ENCODE measurements at regions not wholly inside any gene's neighbourhood (a gene's known extent, or its start where the extent isn't known, plus 50 kb on each side); places are given as distances from the start of the nearest gene placed in this dataset.

DNA sequence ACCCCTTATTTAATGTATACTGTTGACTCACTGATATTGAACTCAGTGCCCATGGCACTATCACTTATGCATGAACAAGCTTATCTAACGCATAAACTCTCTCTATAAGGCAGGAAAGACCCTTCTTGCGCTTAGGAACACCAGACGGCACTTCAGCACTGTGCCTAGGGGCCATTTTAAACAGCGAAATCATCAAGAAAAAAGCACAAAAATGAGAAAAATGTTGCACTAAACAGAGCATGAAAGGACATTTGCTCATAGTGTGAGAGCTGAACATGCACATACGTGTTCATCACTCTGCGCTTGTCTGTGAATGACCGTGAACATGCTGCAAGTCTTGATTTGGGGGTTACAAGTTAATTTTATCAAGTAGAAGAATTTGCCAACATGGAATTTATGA lies 109.6 kb downstream of the WDR11 start:
- no peak overlapping the region for H3K27ac ChIP-seq (ENCODE audit: low read depth, low read length)
- no peaks in the 10 kb centered on the region for H3K36me3 ChIP-seq (ENCODE audit: control insufficient read depth, insufficient read depth, low read length)
- H3K9ac ChIP-seq (ENCODE audit: low read length) = no peak overlapping the region
- H3K4me1 ChIP-seq (ENCODE audit: control insufficient read depth, insufficient read depth, low read length) = no peaks in the 10 kb centered on the region
- no peaks in the 10 kb centered on the region for H3K27me3 ChIP-seq (ENCODE audit: control insufficient read depth, insufficient read depth, low read length)
- no peak overlapping the region for H3K4me3 ChIP-seq (ENCODE audit: low read length)

DNA sequence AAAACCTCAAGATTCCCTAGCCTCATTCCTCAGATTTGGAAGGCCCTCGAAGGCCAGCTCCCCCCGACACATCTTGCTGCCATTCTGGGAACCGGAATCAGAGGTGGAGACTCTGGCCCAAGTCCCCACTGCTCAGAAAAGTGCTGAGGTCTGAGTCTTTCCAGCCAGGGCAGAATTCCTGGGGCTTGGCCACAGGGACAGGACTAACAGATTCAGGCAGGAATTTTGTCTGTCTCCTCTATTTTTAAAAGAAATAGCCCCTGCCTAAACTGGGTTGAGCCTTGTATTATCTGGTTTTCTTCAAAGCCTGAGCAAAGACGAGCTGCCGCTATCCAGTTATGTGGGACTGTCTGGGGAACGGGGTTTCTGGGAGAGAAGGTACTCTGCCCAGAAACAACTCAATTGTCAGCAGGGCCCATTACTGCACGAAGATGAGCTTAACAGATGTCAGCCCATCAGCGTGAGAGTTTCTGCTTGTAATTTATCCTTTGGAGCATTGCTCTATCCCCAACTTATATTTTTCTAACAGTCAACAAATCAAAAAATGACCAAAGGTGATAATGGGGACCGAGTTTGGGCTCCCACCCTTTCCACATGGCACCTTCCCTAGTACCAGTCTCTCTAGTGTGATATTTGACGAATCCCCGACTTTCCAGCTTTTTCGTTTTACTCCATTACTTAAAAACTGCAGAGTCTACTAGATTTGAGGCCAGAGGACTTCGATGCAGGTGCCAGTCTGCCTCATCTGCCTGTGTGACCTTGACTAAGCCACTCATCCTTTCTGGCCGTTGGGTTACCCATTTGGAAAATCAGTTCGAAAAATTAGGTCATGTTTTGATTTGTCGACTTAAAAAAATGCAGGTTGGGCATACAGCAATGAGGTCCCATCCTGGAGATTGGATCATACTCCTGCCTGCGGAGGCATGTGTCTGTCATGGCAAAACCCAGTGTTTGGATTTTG lies 110.9 kb downstream of the WDR11 start:
- no peaks in the 10 kb centered on the region for H3K27me3 ChIP-seq (ENCODE audit: control insufficient read depth, insufficient read depth, low read length)
- H3K4me3 ChIP-seq (ENCODE audit: low read length) = no peak overlapping the region
- no peaks in the 10 kb centered on the region for H3K36me3 ChIP-seq (ENCODE audit: control insufficient read depth, insufficient read depth, low read length)
- H3K27ac ChIP-seq (ENCODE audit: low read depth, low read length) = no peak overlapping the region
- no peaks in the 10 kb centered on the region for H3K4me1 ChIP-seq (ENCODE audit: control insufficient read depth, insufficient read depth, low read length)
- no peak overlapping the region for H3K9ac ChIP-seq (ENCODE audit: low read length)

DNA sequence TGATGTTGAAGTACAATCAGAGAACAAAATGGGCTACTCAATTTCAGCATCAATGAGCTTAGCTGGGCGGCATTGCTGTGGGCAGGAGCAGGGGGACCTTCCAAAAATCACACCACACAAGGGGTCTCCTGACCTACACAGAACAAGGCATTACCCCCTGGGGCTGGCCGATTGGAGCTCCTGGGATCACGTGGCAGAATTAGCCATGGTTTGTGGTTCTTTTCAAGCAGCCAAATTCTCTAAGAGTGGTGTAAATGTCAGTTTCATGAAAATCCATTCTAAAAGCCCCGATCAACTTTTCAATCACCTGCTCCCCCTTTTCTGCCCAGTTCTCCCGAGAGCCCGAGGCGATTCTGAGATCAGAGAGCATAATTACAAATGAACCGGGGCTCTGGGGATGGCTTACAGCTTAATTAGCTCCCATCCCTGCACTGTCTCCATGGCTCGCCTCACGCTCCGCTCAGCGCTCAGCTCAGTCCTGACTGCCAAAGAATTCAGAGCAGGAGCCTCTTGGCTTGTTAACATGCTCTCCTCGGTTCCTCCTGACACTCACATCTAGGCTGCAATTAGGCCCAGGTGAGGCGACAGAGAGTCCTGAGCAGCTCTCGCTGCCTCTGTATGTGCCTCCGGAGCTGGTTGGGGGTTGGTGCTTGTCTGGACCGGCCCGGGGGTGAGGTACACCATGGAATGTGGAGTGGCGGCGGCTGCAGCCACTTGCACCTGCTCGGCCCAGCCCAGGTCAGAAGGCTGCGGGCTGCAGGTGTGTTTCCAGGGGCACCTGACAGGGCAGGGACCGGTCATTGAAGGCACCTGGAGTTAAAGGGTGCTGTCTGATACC lies 111.8 kb downstream of the WDR11 start:
- H3K9ac ChIP-seq (ENCODE audit: low read length) = no peak overlapping the region
- no peaks in the 10 kb centered on the region for H3K4me1 ChIP-seq (ENCODE audit: control insufficient read depth, insufficient read depth, low read length)
- no peak overlapping the region for H3K4me3 ChIP-seq (ENCODE audit: low read length)
- H3K27me3 ChIP-seq (ENCODE audit: control insufficient read depth, insufficient read depth, low read length) = no peaks in the 10 kb centered on the region
- no peaks in the 10 kb centered on the region for H3K36me3 ChIP-seq (ENCODE audit: control insufficient read depth, insufficient read depth, low read length)
- H3K27ac ChIP-seq (ENCODE audit: low read depth, low read length) = no peak overlapping the region

DNA sequence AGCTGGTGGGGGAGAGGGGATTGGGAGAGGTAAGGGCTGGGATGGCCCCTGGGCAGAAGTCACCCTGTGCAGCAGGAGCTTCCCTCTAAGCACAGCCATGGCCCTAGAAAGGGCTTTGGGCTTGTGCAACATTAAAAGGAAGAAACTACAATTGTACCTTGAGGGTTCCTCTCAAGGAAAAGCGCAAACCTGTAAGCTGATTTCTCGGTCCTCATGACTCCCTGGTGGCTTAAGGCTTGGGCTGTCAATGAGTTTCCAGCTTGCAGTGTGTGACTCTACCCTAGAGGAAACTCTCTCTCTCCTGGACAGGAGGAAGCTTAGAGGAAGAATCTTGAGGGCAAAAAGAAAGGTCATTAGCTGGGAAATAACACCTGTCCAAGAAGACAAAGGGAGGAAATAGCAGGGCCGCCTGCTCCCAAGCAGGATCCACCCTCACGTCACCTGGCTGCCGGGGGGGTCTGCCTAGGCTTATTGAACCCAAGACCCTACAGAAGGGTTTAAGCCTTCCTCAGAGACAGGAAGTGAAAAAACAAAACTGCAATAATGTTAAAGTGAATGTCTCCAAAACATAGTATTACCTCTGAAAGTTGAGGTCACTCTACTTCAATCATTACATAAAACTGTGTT lies 112.5 kb downstream of the WDR11 start:
- Histone ChIP-seq H3K27me3 (ENCODE audit: control insufficient read depth, insufficient read depth, low read length) (no peaks in the 10 kb centered on the region), H3K36me3 (ENCODE audit: control insufficient read depth, insufficient read depth, low read length) (no peaks in the 10 kb centered on the region), H3K4me3 (ENCODE audit: low read length) (no peak overlapping the region), H3K27ac (ENCODE audit: low read depth, low read length) (no peak overlapping the region), H3K9ac (ENCODE audit: low read length) (no peak overlapping the region), H3K4me1 (ENCODE audit: control insufficient read depth, insufficient read depth, low read length) (no peaks in the 10 kb centered on the region)

DNA sequence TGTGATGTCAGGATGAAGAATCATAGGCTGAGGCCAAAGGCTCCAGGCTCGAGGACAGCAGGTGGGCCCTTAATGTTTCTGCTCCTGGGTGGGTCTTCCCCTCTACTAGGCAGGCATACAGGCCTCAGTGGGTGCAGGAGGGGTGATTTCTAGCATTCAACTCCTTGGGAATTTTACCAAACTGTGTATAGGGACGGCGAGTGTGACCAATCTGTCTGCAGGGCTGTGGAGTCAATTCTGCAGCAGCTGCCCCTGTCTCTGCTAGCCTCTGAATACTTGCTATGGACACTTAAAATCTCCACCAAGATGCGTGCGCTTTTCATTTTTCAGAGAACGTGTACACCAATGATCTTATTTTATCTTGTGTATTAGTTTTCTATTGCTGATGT lies 115.5 kb downstream of the WDR11 start:
- Histone ChIP-seq H3K9ac (ENCODE audit: low read length) (no peak overlapping the region), H3K36me3 (ENCODE audit: control insufficient read depth, insufficient read depth, low read length) (no peaks in the 10 kb centered on the region), H3K27me3 (ENCODE audit: control insufficient read depth, insufficient read depth, low read length) (no peaks in the 10 kb centered on the region), H3K27ac (ENCODE audit: low read depth, low read length) (no peak overlapping the region), H3K4me3 (ENCODE audit: low read length) (no peak overlapping the region), H3K4me1 (ENCODE audit: control insufficient read depth, insufficient read depth, low read length) (no peaks in the 10 kb centered on the region)

DNA sequence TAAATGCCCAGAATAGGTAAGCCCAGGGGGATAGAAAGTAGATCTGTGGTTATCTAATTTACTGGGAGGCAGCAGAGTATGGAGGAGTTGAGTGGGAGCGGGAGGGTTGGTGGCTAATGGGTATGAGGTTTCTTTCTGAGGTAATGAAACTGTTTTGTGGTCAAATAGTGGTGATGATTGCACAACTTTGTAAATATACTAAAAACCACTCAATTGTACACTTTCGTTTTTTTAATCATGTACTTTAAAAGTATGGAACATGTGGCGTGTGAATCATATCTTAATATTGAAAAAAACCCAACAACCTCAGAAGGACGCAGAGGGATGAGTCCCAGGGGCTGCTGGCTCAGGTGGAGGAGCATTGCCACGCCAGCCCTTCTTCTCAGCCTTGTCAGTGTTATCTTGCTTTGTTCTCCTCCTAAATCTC lies 118.1 kb downstream of the WDR11 start:
- Histone ChIP-seq H3K27ac (ENCODE audit: low read depth, low read length) (no peak overlapping the region), H3K4me3 (ENCODE audit: low read length) (no peak overlapping the region), H3K9ac (ENCODE audit: low read length) (no peak overlapping the region), H3K4me1 (ENCODE audit: control insufficient read depth, insufficient read depth, low read length) (no peaks in the 10 kb centered on the region), H3K27me3 (ENCODE audit: control insufficient read depth, insufficient read depth, low read length) (no peaks in the 10 kb centered on the region), H3K36me3 (ENCODE audit: control insufficient read depth, insufficient read depth, low read length) (no peaks in the 10 kb centered on the region)

DNA sequence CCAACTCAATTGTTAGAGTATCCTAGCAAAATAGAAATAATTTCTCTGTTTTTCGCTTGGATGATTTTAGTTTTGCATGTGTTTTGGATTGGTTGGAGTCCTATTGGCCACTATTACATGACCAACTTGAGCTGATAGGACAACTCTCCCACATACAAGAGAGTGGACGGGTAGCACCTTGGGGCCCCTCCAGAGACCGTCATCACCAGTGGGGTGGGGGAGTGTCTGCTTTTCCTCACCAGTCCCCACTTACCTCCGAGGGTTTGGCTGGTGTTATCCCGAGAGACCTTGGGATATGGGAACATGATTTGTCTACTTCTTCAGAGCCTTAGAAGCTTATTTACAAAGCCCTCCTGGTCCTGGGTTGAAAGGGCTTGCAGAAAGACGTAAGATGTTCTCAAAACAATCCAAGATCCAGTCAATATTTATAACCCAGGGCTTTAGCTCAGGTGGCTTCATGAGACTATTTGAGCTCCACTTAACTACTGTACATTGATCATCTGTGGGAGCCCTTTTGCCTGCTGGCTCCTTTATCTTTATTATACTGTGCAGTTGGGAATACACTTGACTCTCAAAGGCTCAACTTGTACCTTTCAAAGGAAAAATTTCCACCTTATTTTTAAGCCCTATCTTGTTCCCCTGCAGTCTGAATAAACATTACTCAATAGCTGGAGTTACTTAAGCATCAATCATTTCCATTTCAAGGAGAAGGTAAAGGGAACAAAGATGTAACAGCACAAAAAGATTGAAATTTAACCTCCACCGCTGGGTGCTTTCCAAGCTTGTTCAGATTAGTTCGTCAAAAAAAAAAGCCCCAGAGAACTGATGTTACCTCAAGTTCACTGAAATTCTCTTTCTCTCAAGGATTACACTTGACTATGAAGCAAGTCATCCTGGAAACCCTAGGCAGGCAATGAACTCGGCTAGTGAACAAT lies 119.7 kb downstream of the WDR11 start:
- no peaks in the 10 kb centered on the region for H3K27me3 ChIP-seq (ENCODE audit: control insufficient read depth, insufficient read depth, low read length)
- H3K36me3 ChIP-seq (ENCODE audit: control insufficient read depth, insufficient read depth, low read length) = no peaks in the 10 kb centered on the region
- H3K4me3 ChIP-seq (ENCODE audit: low read length) = no peak overlapping the region
- no peak overlapping the region for H3K27ac ChIP-seq (ENCODE audit: low read depth, low read length)
- no peak overlapping the region for H3K9ac ChIP-seq (ENCODE audit: low read length)
- H3K4me1 ChIP-seq (ENCODE audit: control insufficient read depth, insufficient read depth, low read length) = no peaks in the 10 kb centered on the region

DNA sequence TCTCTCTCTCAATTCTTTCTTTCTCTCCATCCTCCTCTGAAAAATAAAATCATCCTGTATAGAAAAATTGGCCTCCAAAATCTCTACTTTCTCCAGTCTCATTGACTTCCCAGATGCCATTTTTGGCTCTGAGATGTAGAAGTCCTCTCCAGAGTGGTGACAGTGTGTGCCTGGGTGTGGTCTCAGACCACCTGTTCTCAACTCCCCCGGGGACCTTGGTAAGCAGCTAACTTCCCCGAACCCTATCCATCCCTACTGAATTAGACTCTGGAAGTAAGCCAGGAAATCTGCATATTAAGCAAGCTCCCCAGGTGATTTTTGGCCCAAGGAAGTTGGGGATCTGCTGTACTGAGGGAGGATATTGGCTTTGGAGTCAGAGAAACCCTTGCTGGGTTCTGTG lies 120.5 kb downstream of the WDR11 start:
- no peaks in the 10 kb centered on the region for H3K27me3 ChIP-seq (ENCODE audit: control insufficient read depth, insufficient read depth, low read length)
- no peak overlapping the region for H3K4me3 ChIP-seq (ENCODE audit: low read length)
- no peaks in the 10 kb centered on the region for H3K4me1 ChIP-seq (ENCODE audit: control insufficient read depth, insufficient read depth, low read length)
- no peak overlapping the region for H3K27ac ChIP-seq (ENCODE audit: low read depth, low read length)
- H3K9ac ChIP-seq (ENCODE audit: low read length) = no peak overlapping the region
- H3K36me3 ChIP-seq (ENCODE audit: control insufficient read depth, insufficient read depth, low read length) = no peaks in the 10 kb centered on the region

DNA sequence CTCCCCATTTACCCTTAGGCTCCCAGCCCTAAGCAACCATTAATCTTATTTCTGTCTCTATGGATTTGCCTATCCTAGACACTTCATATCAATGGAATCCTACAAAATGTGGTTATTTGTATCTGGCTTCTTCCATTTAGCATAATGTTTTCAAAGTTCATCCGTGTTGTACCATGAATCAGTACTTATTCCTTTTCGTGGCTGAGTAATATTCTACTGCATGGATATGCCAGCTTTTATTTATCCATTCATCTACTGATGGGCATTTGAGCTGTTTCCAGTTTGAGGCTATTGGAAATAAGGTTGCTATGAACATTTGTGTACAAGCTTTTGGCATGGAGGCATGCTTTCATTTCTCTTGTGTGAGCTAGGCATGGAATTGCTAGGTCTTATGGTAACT lies 121.1 kb downstream of the WDR11 start:
- Histone ChIP-seq H3K27me3 (ENCODE audit: control insufficient read depth, insufficient read depth, low read length) (no peaks in the 10 kb centered on the region), H3K4me3 (ENCODE audit: low read length) (no peak overlapping the region), H3K4me1 (ENCODE audit: control insufficient read depth, insufficient read depth, low read length) (no peaks in the 10 kb centered on the region), H3K27ac (ENCODE audit: low read depth, low read length) (no peak overlapping the region), H3K9ac (ENCODE audit: low read length) (no peak overlapping the region), H3K36me3 (ENCODE audit: control insufficient read depth, insufficient read depth, low read length) (no peaks in the 10 kb centered on the region)

DNA sequence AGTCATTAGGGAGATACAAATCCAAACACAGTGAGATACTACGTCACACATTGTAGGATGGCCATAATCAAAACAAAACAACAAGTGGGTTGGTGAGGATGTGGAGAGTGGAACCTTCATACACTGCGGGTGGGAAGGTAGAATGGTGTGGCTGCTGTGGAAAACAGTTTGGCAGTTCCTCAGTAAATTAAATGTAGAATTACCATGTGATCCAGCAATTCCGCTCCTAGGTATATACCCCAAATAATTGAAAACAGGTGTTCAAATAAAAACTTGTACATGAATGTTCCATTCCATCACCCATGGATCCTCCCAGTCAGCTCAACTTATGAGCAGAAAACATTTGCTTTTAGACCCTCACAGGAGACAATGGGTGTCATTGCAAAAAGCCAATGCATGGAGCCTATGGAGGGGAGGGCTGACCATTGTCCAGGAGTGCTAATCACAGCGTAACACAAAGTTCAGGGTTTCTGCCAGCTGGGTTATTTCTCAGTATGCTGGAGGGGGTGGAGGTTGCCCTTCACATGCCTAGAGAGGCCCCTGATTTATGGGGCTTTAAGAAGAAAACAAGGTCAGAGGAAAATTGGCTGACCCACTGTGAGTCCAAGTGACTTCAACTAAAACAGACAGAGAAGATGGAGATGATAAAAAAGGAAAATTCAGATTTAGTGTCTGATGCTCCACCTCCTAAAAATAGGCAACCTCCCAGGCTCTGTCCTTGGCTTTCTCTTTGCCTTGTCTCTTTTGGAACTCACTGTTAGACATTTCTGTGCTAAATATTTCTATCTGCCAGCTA lies 124.1 kb downstream of the WDR11 start:
- Histone ChIP-seq H3K9ac (ENCODE audit: low read length) (no peak overlapping the region), H3K27me3 (ENCODE audit: control insufficient read depth, insufficient read depth, low read length) (peaks cover 2% of the 10 kb centered on the region), H3K4me3 (ENCODE audit: low read length) (no peak overlapping the region), H3K36me3 (ENCODE audit: control insufficient read depth, insufficient read depth, low read length) (no peaks in the 10 kb centered on the region), H3K4me1 (ENCODE audit: control insufficient read depth, insufficient read depth, low read length) (peaks cover 6% of the 10 kb centered on the region), H3K27ac (ENCODE audit: low read depth, low read length) (no peak overlapping the region)

DNA sequence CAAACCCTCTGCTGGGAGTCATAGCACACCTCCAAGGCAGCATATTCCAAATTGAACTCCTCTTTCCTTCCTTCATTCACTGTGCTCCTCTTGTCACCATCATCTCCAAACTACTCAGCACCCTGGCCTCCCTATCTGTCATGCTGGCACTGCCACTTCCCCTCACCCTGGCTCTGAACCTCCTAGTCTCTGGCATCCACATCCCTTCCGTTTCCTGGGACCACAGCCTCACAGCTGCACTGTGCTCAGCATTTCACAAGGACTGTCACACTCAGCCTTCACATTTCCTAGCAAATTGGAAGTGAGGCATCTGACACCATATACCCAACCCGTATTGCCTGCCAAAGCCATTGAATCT lies 124.7 kb downstream of the WDR11 start:
- Histone ChIP-seq H3K4me3 (ENCODE audit: low read length) (no peak overlapping the region), H3K9ac (ENCODE audit: low read length) (no peak overlapping the region), H3K4me1 (ENCODE audit: control insufficient read depth, insufficient read depth, low read length) (peaks cover 6% of the 10 kb centered on the region), H3K27ac (ENCODE audit: low read depth, low read length) (no peak overlapping the region), H3K27me3 (ENCODE audit: control insufficient read depth, insufficient read depth, low read length) (peaks cover 2% of the 10 kb centered on the region), H3K36me3 (ENCODE audit: control insufficient read depth, insufficient read depth, low read length) (no peaks in the 10 kb centered on the region)

All from rectal smooth muscle tissue (tissue), 1 donor.